GM19463 (cell line): ENCODE measurements at regions not wholly inside any gene's neighbourhood (a gene's known extent, or its start where the extent isn't known, plus 50 kb on each side); places are given as distances from the start of the nearest gene placed in this dataset.
"Not testable (repeated sequence)": the region's sequence is repeated elsewhere in the genome, so short reads cannot be mapped to it uniquely, and the experiment has no call there.

Experiments
- ATAC-seq: cut with Tn5 transposase; IDR thresholded peaks from one replicate; pipeline ENCODE4 v1.9.1; 2021; ENCODE audit warnings: mild to moderate bottlenecking, moderate library complexity; ENCODE audit not compliant: unreplicated experiment

GRCh38 chr22:23501261-23501619 is 78.8 kb downstream of the IGLL1 start:
- no peak for ATAC-seq

DNA sequence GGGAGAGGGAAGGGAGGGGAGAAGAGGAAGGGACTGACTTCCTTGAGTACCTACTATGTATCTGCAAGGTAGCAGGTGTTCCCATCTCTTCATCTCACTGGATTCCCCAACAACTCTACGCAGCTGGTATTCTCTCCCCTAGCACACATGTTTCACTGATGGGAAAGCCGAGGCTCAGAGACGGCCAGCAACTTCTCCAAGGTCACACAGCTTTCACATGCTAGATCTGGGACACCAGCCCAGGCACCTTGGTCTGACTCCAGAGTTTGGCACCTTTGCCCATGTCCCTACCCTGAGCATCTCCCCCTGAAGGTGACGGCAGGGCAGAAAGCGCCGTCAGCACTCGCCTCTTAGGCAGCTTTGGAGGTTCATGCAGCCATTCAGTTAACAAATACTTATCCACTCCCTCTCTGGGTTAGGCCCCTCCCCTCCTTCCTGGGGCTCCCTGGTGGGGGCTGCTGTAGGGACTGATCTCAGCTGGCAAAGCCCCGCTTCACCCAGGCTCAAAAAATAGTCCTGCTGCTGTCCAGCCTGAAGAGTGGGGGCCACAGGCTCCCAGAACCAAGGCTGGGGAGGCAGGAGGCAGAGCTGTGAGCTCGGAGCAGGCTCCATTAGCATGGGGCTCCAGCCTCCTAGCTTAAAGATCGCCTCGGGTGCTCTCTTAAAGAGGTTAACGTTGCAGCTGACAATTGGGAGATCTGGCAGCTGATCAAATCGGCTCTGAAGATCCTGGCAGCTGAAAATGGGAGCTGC is 79.4 kb downstream of the IGLL1 start:
- ATAC-seq, result no peak

GRCh38 chr22:23499845-23500500 is 80.1 kb downstream of the IGLL1 start:
- no peak for ATAC-seq

GRCh38 chr22:23498811-23499798 is 81.0 kb downstream of the IGLL1 start:
- no peak for ATAC-seq

DNA sequence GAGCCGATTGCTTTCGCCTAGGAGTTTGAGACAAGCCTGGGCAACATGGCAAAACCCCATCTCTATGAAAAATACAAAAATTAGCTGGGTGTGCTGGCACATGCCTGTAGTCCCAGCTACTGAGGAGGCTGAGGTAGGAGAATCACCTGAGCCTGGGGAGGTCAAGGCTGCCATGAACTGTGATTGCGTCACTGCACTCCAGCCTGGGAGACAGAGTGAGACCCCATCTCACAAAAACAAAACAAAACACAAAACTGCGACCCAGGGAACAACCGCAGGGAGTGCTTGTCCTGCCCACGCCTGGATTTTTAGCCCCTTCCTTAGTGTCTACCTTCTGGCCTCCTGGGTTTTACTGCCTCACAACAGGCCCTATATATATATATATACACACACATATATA is 82.2 kb downstream of the IGLL1 start:
- ATAC-seq, result not testable (repeated sequence)

- no peak for ATAC-seq
These were observed 82.8 kb downstream of the IGLL1 start for GRCh38 chr22:23497016-23497885.

DNA sequence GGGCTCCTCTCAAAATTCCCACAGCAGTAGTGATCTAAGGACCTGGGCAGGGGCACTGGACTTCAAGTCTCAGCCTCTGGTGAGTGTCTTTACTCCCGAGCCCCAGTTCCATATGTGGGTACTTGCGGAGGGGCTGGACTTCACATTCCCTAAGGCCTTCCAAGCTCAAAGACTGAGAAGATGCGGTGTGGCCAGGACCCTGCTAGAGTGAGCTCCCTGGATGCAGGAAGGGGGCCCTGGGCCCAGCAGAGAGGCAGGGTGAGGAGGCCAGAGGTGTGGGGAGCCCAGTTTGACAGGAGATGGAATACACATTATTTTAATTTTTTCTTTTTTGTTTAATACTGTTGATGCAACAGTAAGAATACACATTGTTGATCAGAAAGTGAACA is 83.7 kb downstream of the IGLL1 start:
- no peak for ATAC-seq

GRCh38 chr22:23495614-23496444 is 84.3 kb downstream of the IGLL1 start:
- no peak for ATAC-seq

DNA sequence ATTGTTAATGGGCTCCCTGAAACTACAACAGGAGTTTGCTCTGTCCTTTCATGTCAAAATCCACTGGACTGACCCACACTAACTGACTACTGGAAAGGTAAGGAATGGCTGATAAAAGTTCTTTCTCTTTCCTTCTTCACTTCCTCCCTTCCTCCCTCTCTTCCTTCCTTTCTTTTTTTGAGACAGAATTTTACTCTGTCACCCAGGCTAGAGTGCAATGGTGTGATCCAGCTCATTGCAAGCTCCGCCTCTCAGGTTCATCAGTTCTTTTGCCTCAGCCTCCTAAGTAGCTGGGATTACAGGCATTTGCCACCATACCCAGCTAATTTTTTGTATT is 85.2 kb downstream of the IGLL1 start:
- no peak for ATAC-seq

GRCh38 chr22:23485490-23485889 is 94.6 kb downstream of the IGLL1 start:
- no peak for ATAC-seq

GRCh38 chr22:23484651-23485050 is 95.4 kb downstream of the IGLL1 start:
- ATAC-seq, result no peak

DNA sequence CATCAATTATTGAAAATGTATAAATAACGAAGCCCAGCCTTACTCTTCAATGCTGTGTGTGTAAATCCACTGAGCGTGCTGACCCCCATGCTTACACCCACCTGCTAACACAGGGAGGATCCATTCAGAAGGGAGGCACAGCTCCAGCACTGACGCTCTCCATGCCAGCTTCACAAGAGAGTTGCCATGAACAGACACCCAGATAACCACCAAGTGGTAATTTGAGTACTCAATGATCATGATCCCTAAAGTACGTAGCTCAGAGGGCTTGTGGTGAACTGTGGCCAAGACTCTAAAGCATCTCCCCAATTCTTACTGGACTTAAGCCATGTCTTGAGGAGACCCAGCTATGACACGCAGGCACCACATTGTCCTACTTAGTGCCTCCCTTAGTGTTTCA is 98.7 kb downstream of the IGLL1 start:
- no peak for ATAC-seq

DNA sequence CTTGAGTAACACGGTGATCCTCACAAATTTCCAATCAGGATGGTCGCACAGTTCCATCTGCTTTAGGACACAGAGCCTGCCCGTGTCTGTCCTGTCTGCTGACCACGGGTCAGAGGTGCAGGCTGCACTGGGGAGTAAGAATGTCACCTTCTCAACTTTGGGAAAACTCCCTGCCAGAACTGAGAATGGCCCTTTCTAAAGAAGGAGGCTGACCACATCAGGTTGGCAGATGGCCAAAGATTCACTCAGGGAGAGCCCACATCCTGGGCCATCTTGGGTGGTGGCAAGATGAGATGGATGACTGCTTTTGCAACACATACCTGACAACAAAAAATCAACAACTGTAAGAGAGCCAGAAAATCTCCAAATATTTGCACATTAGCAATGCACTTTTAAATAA is 101.9 kb downstream of the IGLL1 start:
- ATAC-seq, result no peak

DNA sequence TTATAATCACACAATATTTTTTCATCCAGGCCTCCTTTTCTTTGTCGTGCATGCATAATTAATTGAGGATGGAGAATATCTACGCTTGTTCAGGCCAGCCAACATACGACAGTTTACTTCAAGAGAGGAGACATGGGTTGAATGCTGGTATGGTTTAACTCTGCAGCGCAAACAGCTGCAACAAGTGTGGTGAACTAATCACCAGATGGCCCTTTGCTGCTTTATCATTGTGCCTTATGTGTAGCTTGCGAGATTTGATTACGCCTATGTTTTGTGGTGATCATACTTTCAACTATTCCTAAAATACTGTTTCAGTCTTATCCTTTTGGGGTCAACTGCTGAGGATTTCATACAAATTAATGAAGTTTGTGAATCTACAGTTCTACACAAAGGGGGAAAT is 105.6 kb downstream of the IGLL1 start:
- not testable (repeated sequence) for ATAC-seq

- no peak for ATAC-seq
These were observed 106.2 kb downstream of the IGLL1 start for GRCh38 chr22:23473901-23474300.

GRCh38 chr22:23472376-23472775 is 107.7 kb downstream of the IGLL1 start:
- ATAC-seq, result not testable (repeated sequence)

DNA sequence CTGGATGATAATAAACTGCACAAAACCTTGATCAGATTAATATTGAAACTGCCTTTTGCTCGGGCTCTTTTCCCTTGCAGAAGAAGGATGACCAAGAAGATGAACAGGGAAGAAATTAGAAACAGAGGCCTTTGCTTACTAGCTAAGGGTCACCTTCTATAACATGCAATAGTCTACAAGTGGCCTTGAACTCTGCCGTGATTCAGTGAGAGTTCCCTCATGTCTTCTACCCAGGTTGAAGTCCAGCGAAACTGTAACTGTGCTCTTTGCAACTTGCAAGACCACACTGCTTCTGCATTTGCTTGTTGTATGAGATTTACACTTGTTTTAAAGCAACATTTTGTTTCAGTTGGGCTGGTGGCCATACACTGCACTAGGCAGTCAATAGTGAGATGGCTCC is 108.4 kb downstream of the IGLL1 start:
- no peak for ATAC-seq

- ATAC-seq, result no peak
These were observed 109.2 kb downstream of the IGLL1 start for GRCh38 chr22:23470811-23471389.

DNA sequence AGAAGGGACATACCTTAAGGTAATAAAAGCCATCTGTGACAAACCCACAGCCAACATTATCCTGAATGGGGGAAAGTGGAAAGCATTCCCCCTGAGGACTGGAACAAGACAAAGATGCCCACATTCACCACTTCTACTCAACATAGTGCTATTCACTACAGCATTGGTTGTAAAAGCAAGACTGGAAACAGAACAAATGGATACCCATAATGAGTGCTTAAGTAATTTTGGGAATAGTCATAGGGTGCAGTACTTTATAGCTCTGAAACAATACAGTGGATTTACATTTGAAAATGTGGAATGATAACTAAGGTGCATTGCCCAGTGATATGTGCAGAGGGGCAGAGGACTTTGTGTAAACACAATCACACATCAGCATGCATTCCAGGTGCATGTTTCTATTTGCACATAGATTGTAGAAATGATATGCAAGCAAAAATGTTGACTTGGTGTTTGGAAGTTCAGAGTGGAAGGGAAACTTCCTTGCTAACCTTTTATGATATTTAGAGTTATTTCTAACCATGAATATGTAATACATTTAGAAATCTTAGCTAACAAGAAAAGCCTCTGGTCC is 112.3 kb downstream of the IGLL1 start:
- ATAC-seq, result no peak
